NB4 (cell line): ENCODE measurements at regions not wholly inside any gene's neighbourhood (a gene's known extent, or its start where the extent isn't known, plus 50 kb on each side); places are given as distances from the start of the nearest gene placed in this dataset.
"Not testable (repeated sequence)": the region's sequence is repeated elsewhere in the genome, so short reads cannot be mapped to it uniquely, and the experiment has no call there.

Experiments used
- CTCF ChIP-seq: IDR thresholded peaks from one replicate; pipeline ENCODE4 v1.5.1; 2012; ENCODE audit warnings: low read depth, low read length
- MAX ChIP-seq: IDR thresholded peaks from 2 replicates; pipeline ENCODE4 v1.6.1; 2011; ENCODE audit warnings: low read depth, low read length
- MYC ChIP-seq: IDR thresholded peaks from 2 replicates; pipeline ENCODE4 v1.6.1; 2011; ENCODE audit warnings: low read depth, low read length
- POLR2A ChIP-seq: IDR thresholded peaks from 2 replicates; pipeline ENCODE4 v1.6.1; 2011; ENCODE audit warnings: mild to moderate bottlenecking; ENCODE audit not compliant: insufficient read length; ENCODE audit errors: extremely low read depth

- TF ChIP-seq CTCF, POLR2A, MAX, MYC: not testable (repeated sequence)
Observed at GRCh38 chr1:234802586-234802985, 192.6 kb upstream of the IRF2BP2 start.
